Adrenal gland (tissue), 9 donors: ENCODE measurements at regions not wholly inside any gene's neighbourhood (a gene's known extent, or its start where the extent isn't known, plus 50 kb on each side); places are given as distances from the start of the nearest gene placed in this dataset.
A peak's percentile ranks its signal among the peaks of the same experiment; 100 is the strongest.

Experiments
- DNase-seq, 7 donors: peaks; one replicate each; pipeline ENCODE4 v3.0.0-alpha.2; 2019 to 2020
- H3K27ac ChIP-seq, 5 donors: fragments of 200-600 bp; sonication (generic) in 4 of 5; 1 replicate in 3 of 5; 2 replicates in 2 of 5; pipeline versions ENCODE4 v1.5.1 to v1.8.0; 2016 to 2020; ENCODE audit warnings: mild to moderate bottlenecking in 1 of 5
- H3K27me3 ChIP-seq: fragments of 200-600 bp; 2 replicates; pipeline ENCODE4 v1.8.0; 2021
- H3K36me3 ChIP-seq, 2 donors: fragments of 200-600 bp; replicated peaks in 1 of 2; 1 replicate in 1 of 2; 2 replicates in 1 of 2; pipeline versions ENCODE4 v1.5.1 to v1.8.0; 2018 to 2022
- H3K4me1 ChIP-seq, 2 donors: fragments of 200-600 bp; replicated peaks in 1 of 2; 1 replicate in 1 of 2; 2 replicates in 1 of 2; pipeline versions ENCODE4 v1.5.1 to v1.8.0; 2018 to 2021
- H3K4me3 ChIP-seq, 4 donors: fragments of 200-600 bp; sonication (generic) in 3 of 4; one replicate each; pipeline ENCODE4 v1.5.1; 2016 to 2018
- H3K9me3 ChIP-seq, 3 donors: fragments of 200-600 bp; sonication (generic) in 1 of 3; replicated peaks in 1 of 3; 1 replicate in 2 of 3; 2 replicates in 1 of 3; pipeline versions ENCODE4 v1.5.1 to v1.8.0; 2016 to 2021
- POLR2A ChIP-seq, 2 donors: fragments of 450-650 bp; IDR thresholded peaks; one replicate each; pipeline ENCODE4 v1.6.1; 2017; ENCODE audit warnings: antibody characterized with exemption in 2 of 2, mild to moderate bottlenecking in 2 of 2, moderate library complexity in 1 of 2
- WGBS, 4 donors: extraction: QIAGEN DNeasy Blood & Tissue Kit in 2 of 4; methylation state at CpG; one replicate each; pipeline versions ENCODE4 v1.1.5 to v1.1.7; 2013 to 2017; 5-methylcytosine and 5-hydroxymethylcytosine counted together
- intact Hi-C, 2 donors: fragments of 100-400 bp; cut with DNase I; formaldehyde crosslinking; loops; one replicate each; pipeline versions ENCODE4 v1.14.1 to v1.15.0; 2022 to 2023
- TF ChIP-seq, protein P1 (sequence below), 6 experiments: fragments of 450-650 bp in 4 of 6; fragments of 200-600 bp in 2 of 6; sonication (generic) in 1 of 6; IDR thresholded peaks; 1 replicate in 5 of 6; 2 replicates in 1 of 6; pipeline versions ENCODE4 v1.5.1 to v1.8.0; 2016 to 2021; ENCODE audit warnings: antibody characterized with exemption in 6 of 6, mild to moderate bottlenecking in 2 of 6, moderate library complexity in 1 of 6
- donor health status: healthy with polysubstance abuse.
- donor health status: Bipolar disorder and iron deficiency.
- donor health status: DM: yes; HTN: yes; CAD: no.
- donor health status: DM: no; HTN: no; CAD: no.
- donor health status: DM: no; HTN: no; CAD: no.

DNA sequence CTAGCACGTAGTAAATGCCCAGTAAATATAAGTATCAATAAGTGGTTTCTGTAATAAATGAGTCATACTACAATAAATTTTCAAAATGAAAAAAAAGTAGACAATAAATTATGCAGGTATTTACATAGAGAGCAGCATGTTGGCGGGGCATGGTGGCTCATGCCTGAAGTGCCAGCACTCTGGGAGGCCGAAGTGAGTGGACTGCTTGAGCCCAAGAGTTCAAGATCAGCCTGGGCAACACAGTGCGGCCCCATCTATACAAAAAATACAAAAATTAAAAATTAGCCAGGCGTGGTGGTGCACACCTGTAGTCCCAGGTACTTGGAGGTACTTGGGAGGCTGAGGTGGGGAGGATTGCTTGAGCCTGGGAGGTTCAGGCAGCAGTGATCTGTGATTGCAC, 509.3 kb upstream of the KLF6 start:
- H3K4me1 ChIP-seq, result no peaks in the 10 kb centered on the region
- no peak for DNase-seq
- H3K9me3 ChIP-seq, result no peaks in the 10 kb centered on the region
- H3K27ac ChIP-seq, result no peak overlapping the region
- intact Hi-C loops, result no loop called here
- H3K4me3 ChIP-seq, result no peak overlapping the region
- no peaks in the 10 kb centered on the region for H3K27me3 ChIP-seq
- 85 to 90% (median 87%) methylated on average over 5 of the region's 5 CpGs for WGBS, 4 donors
- H3K36me3 ChIP-seq, result no peaks in the 10 kb centered on the region
- no peak for TF ChIP-seq POLR2A (IDR thresholded peaks at IDR 0.05)
- TF ChIP-seq, protein P1, sequence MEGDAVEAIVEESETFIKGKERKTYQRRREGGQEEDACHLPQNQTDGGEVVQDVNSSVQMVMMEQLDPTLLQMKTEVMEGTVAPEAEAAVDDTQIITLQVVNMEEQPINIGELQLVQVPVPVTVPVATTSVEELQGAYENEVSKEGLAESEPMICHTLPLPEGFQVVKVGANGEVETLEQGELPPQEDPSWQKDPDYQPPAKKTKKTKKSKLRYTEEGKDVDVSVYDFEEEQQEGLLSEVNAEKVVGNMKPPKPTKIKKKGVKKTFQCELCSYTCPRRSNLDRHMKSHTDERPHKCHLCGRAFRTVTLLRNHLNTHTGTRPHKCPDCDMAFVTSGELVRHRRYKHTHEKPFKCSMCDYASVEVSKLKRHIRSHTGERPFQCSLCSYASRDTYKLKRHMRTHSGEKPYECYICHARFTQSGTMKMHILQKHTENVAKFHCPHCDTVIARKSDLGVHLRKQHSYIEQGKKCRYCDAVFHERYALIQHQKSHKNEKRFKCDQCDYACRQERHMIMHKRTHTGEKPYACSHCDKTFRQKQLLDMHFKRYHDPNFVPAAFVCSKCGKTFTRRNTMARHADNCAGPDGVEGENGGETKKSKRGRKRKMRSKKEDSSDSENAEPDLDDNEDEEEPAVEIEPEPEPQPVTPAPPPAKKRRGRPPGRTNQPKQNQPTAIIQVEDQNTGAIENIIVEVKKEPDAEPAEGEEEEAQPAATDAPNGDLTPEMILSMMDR (IDR thresholded peaks at IDR 0.05), result no peak

DNA sequence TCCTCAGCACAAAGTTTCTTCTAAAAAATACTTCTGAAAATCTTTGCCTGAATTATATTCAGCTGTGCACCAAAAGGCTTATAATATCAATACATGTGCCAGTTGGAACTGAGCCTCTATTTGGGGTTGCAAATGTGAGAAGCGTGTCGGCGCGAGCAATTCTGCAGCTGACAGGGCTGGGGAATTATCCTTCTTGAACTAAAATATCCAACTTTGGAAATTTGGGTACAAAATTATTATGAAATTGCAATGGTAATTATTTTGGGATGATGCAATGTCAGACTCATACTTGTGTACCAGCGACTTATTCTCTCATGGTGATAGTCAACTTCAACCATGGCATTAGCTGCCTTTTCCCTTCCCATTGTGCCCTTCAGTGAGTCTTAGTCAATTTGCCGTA, 507.0 kb upstream of the KLF6 start:
- DNase-seq, result no peak
- H3K36me3 ChIP-seq, result no peaks in the 10 kb centered on the region
- no peaks in the 10 kb centered on the region for H3K9me3 ChIP-seq
- H3K27me3 ChIP-seq, result no peaks in the 10 kb centered on the region
- no peak overlapping the region for H3K27ac ChIP-seq
- H3K4me3 ChIP-seq, result no peak overlapping the region
- H3K4me1 ChIP-seq, result no peaks in the 10 kb centered on the region
- WGBS, 4 donors, result 66 to 83% (median 79%) methylated on average over 6 of the region's 6 CpGs
- TF ChIP-seq, protein P1 (IDR thresholded peaks at IDR 0.05), result no peak
- no peak for TF ChIP-seq POLR2A (IDR thresholded peaks at IDR 0.05)
- intact Hi-C loops, result no loop called here

DNA sequence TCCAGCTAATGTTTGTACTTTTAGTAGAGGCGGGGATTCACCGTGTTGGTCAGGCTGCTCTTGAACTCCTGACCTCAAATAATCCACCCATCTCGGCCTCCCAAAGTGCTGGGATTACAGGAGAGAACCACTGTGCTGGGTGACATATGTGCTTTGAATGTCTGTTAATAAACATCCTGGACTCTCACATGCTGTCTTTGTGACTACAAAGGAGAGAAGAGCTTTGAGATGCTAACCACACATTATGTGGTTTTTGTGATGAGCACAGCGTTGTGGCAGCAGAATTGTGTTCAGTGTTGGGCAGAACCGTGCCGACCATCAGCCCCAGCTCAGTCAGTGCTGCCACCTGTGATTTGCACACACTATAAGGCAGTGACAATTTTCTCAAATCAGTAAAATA, 500.1 kb upstream of the KLF6 start:
- H3K36me3 ChIP-seq, result no peaks in the 10 kb centered on the region
- H3K27me3 ChIP-seq, result no peaks in the 10 kb centered on the region
- no peak overlapping the region for H3K4me3 ChIP-seq
- no peak for DNase-seq
- H3K27ac ChIP-seq, result peak overlapping the region in 2 of 5 donors; percentile 61 to 74
- WGBS, 4 donors, result 80 to 90% (median 86%) methylated on average over 6 of the region's 6 CpGs
- no peaks in the 10 kb centered on the region for H3K9me3 ChIP-seq
- intact Hi-C loops, result no loop called here
- TF ChIP-seq, protein P1 (IDR thresholded peaks at IDR 0.05), result no peak
- TF ChIP-seq POLR2A (IDR thresholded peaks at IDR 0.05), result no peak
- H3K4me1 ChIP-seq, result no peaks in the 10 kb centered on the region

DNA sequence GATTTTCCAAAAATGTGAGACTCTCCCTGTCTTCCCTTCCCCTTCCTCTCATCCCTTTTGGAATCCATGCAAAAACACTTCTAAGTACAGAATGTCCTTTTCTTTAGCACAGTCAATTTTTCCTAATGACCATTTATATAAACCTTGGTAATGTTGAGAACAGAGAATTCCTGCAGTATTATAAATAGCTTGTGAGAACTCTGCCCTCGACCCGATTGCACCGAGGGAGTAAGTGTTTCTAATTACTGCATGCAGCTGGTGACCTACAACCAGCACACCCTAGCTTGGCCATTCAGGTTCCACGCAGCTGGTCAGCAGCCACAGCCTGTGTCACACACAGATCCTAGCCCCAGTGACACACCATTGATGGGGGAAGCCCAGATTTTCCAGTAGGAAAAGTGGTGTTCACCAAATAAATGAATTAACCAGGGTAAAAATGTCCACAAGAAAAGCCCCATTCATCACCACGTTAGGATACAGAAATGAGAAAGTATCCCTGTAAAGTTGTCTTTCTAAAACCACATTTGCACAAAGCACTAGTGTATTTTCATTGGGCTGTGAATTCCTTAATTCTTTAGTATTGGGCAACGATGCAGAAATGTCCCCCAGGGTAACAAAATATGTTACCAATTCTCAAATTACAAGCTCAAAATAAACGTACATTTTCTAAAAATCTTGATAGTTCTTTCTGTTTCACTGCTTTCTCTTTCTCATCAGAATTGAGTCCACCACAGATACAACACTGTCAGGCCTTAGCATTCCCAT, 499.0 kb upstream of the KLF6 start:
- intact Hi-C loops, result no loop called here

More for the DNA sequence above, 499.0 kb upstream of the KLF6 start:
- 38 to 53% (median 44%) methylated on average over 7 of the region's 7 CpGs for WGBS, 4 donors
- Histone ChIP-seq H3K4me3 (no peak overlapping the region), H3K27ac (peak overlapping the region in 3 of 5 donors; percentile 46 to 74 (median 61)), H3K27me3 (no peaks in the 10 kb centered on the region), H3K9me3 (no peaks in the 10 kb centered on the region), H3K36me3 (no peaks in the 10 kb centered on the region), H3K4me1 (no peaks in the 10 kb centered on the region)
- peak in 6 of 7 donors; percentile 21 to 75 (median 46) for DNase-seq
- TF ChIP-seq, protein P1 (IDR thresholded peaks at IDR 0.05), result no peak
